GM12878 (cell line): ENCODE measurements at regions not wholly inside any gene's neighbourhood (a gene's known extent, or its start where the extent isn't known, plus 50 kb on each side); places are given as distances from the start of the nearest gene placed in this dataset.

Experiments used
- ATAC-seq: fragments of 200-7000 bp; cut with Tn5 transposase; 3 replicates; pipeline ENCODE4 v1.9.1; 2020; ENCODE audit warnings: mild to moderate bottlenecking, moderate library complexity
- BruUV-seq: library from RNA; stranded (reverse); fragments of 400-500 nt; replicated peaks from 2 replicates; lab custom pipeline; 2021; lab: Mats Ljungman, UMichigan
- CTCF ChIA-PET: fragments of 300-600 bp; sonication (Branson Sonifier 250); formaldehyde crosslinking; extraction: SDS; loops from one replicate; lab custom pipeline; 2021; ENCODE audit warnings: inconsistent platforms; lab: Yijun Ruan, JAX
- POLR2A ChIA-PET: fragments of 350-600 bp; formaldehyde crosslinking; extraction: SDS; loops from one replicate; lab custom pipeline; 2021; ENCODE audit warnings: inconsistent platforms; lab: Charles Lee
- RAD21 ChIA-PET: fragments of 300-600 bp; sonication (Branson Sonifier 250); formaldehyde crosslinking; loops from one replicate; lab custom pipeline; 2023; ENCODE audit warnings: antibody characterized with exemption; ENCODE audit not compliant: unreplicated experiment; lab: Charles Lee
- SMC1A ChIA-PET: fragments of 300-600 bp; sonication (Branson Sonifier 250); formaldehyde crosslinking; loops from one replicate; lab custom pipeline; 2023; ENCODE audit not compliant: unreplicated experiment, uncharacterized antibody; lab: Charles Lee
- DNase-seq: peaks from one replicate; pipeline ENCODE4 v3.0.0-alpha.2; 2011; ENCODE audit warnings: low read depth, low spot score
- FAIRE-seq: peaks from 3 replicates; lab custom pipeline; 2011; peaks lifted over from hg19 to GRCh38; lab: Jason Lieb, UNC
- H2AFZ ChIP-seq: 2 replicates; pipeline ENCODE4 v1.6.0; 2011; ENCODE audit warnings: low read depth, low read length, control low read depth; ENCODE audit not compliant: control insufficient read depth
- H3K27ac ChIP-seq: 2 replicates; pipeline ENCODE4 v1.5.1; 2011; ENCODE audit warnings: control low read depth; ENCODE audit not compliant: control insufficient read depth, insufficient read depth
- H3K27me3 ChIP-seq, 2 experiments: replicated peaks in 1 of 2; 2 replicates each; pipeline versions ENCODE4 v1.6.0 to v1.6.1; 2011; ENCODE audit warnings: low read length in 1 of 2; ENCODE audit not compliant: control insufficient read depth in 2 of 2, insufficient read depth in 2 of 2
- H3K36me3 ChIP-seq, 2 experiments: 2 replicates each; pipeline ENCODE4 v1.5.1; 2011; ENCODE audit warnings: low read length in 1 of 2; ENCODE audit not compliant: control insufficient read depth in 2 of 2, insufficient read depth in 2 of 2
- H3K4me1 ChIP-seq: 2 replicates; pipeline ENCODE4 v1.6.1; 2011; ENCODE audit warnings: mild to moderate bottlenecking, low read length, moderate library complexity, mixed read lengths; ENCODE audit not compliant: control insufficient read depth, insufficient read depth
- H3K4me2 ChIP-seq: 2 replicates; pipeline ENCODE4 v1.6.0; 2011; ENCODE audit warnings: control low read depth; ENCODE audit not compliant: control insufficient read depth, insufficient read depth
- H3K4me3 ChIP-seq: fragments of 200-600 bp; sonication (generic); 2 replicates; pipeline ENCODE4 v1.5.1; 2016
- H3K79me2 ChIP-seq: 2 replicates; pipeline ENCODE4 v1.6.0; 2011; ENCODE audit warnings: low read length; ENCODE audit not compliant: control insufficient read depth, insufficient read depth
- H3K9ac ChIP-seq: 2 replicates; pipeline ENCODE4 v1.8.0; 2011; ENCODE audit warnings: low read length, control low read depth, mixed read lengths; ENCODE audit not compliant: control insufficient read depth, insufficient read depth
- H3K9me3 ChIP-seq: replicated peaks from 3 replicates; pipeline ENCODE4 v1.5.1; 2011; ENCODE audit warnings: mild to moderate bottlenecking, low read length; ENCODE audit not compliant: control insufficient read depth, insufficient read depth
- H4K20me1 ChIP-seq: 2 replicates; pipeline ENCODE4 v1.6.0; 2011; ENCODE audit not compliant: control insufficient read depth, insufficient read depth
- ATF7 ChIP-seq: fragments of 450-650 bp; IDR thresholded peaks from 2 replicates; pipeline ENCODE4 v1.6.1; 2016; ENCODE audit warnings: low read depth, mild to moderate bottlenecking
- CEBPB ChIP-seq, 2 experiments: fragments of 150-350 bp in 1 of 2; IDR thresholded peaks; 2 replicates each; pipeline ENCODE4 v1.6.1; 2012 to 2014; ENCODE audit warnings: low read depth in 2 of 2, low read length in 2 of 2, borderline replicate concordance in 1 of 2, inconsistent platforms in 1 of 2
- CHD1 ChIP-seq: IDR thresholded peaks from 2 replicates; pipeline ENCODE4 v1.6.1; 2012; ENCODE audit warnings: low read depth, low read length, improper control_type of control experiment
- FOS ChIP-seq: IDR thresholded peaks from 3 replicates; pipeline ENCODE4 v1.6.1; 2011; ENCODE audit warnings: borderline replicate concordance; ENCODE audit not compliant: insufficient read length; ENCODE audit errors: extremely low read depth
- IRF3 ChIP-seq: fragments of 450-650 bp; IDR thresholded peaks from 2 replicates; pipeline ENCODE4 v1.6.1; 2014; ENCODE audit warnings: mild to moderate bottlenecking
- KDM1A ChIP-seq: fragments of 200-600 bp; sonication (generic); IDR thresholded peaks from 2 replicates; pipeline ENCODE4 v1.6.1; 2016; ENCODE audit warnings: borderline replicate concordance
- MTA3 ChIP-seq: IDR thresholded peaks from 2 replicates; pipeline ENCODE4 v1.6.1; 2012; ENCODE audit warnings: low read length, inconsistent platforms, borderline replicate concordance
- PAX5 ChIP-seq: IDR thresholded peaks from 2 replicates; pipeline ENCODE4 v1.6.1; 2011; ENCODE audit warnings: low read depth, low read length, borderline replicate concordance
- POLR2AphosphoS5 ChIP-seq: IDR thresholded peaks from 2 replicates; pipeline ENCODE4 v1.6.1; 2011; ENCODE audit warnings: mild to moderate bottlenecking, low read length, inconsistent platforms
- SIN3A ChIP-seq: IDR thresholded peaks from 2 replicates; pipeline ENCODE4 v1.6.1; 2012; ENCODE audit warnings: low read depth, low read length, improper control_type of control experiment
- ZBED1 ChIP-seq: IDR thresholded peaks from 2 replicates; pipeline ENCODE4 v1.6.1; 2016; ENCODE audit warnings: borderline replicate concordance
- WGBS: methylation state at CpG from one replicate; pipeline ENCODE4 v1.1.6; 2016; ENCODE audit warnings: low lambda C conversion rate; ENCODE audit not compliant: insufficient replicate concordance, insufficient coverage; ENCODE audit errors: missing lambda C conversion rate; 5-methylcytosine and 5-hydroxymethylcytosine counted together
- in situ Hi-C: fragments of 300-500 bp; cut with MboI; formaldehyde crosslinking; loops from 9 replicates; pipeline ENCODE4 v1.14.3; 2018; ENCODE audit warnings: mixed read lengths
- intact Hi-C: fragments of 100-400 bp; cut with micrococcal nuclease; formaldehyde crosslinking; loops from one replicate; pipeline ENCODE4 v1.14.2; 2022; ENCODE audit not compliant: unreplicated experiment
- TF ChIP-seq, protein P1 (sequence below): fragments of 450-650 bp; IDR thresholded peaks from 2 replicates; pipeline ENCODE4 v1.6.1; 2017; ENCODE audit warnings: antibody characterized with exemption, mild to moderate bottlenecking, moderate library complexity
- TF ChIP-seq, protein P2 (sequence below): fragments of 450-650 bp; IDR thresholded peaks from 2 replicates; pipeline ENCODE4 v1.6.1; 2017; ENCODE audit warnings: mild to moderate bottlenecking

DNA sequence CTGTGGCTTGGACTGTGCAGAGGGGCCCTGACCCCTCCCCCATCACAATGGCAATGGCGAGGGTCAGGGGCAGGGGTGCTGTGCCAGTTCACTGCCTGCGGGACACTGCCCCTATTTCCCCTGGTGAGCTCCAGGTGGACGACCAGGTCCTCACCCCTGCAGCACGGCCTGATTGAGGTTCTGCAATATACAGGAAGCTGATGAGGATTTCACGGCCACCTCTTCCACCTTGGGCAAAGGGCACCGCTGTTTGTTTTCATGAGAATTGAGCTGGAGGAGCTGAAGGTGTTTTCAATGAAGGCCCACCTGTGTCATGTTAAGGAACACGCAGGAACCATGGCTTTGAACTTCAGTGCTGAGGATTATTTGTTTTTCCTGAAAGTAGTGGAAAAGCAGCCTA lies 96.3 kb downstream of the OSR1 start:
- Histone ChIP-seq H4K20me1 (no peaks in the 10 kb centered on the region), H3K4me2 (no peak overlapping the region), H3K9ac (no peak overlapping the region), H3K36me3 (no peaks in the 10 kb centered on the region), H3K4me3 (no peak overlapping the region), H3K79me2 (no peaks in the 10 kb centered on the region), H3K27ac (no peak overlapping the region), H3K9me3 (no peaks in the 10 kb centered on the region), H2AFZ (no peak overlapping the region), H3K4me1 (no peaks in the 10 kb centered on the region), H3K27me3 (no peaks in the 10 kb centered on the region)
- intact Hi-C loops = no loop called here
- DNase-seq = no peak
- SMC1A ChIA-PET = no interaction called here
- in situ Hi-C loops = no loop called here
- BruUV-seq = no TSS peak
- POLR2A ChIA-PET = no interaction called here
- TF ChIP-seq PAX5 (no peak), IRF3 (no peak), ZBED1 (no peak), FOS (no peak), POLR2AphosphoS5 (no peak), CEBPB (IDR thresholded peaks at IDR 0.05; ENCODE audit: borderline replicate concordance in 1 of 2, low read depth in 2 of 2, low read length in 2 of 2) (no peak), KDM1A (no peak), CHD1 (no peak), SIN3A (no peak), MTA3 (no peak), ATF7 (no peak)
- TF ChIP-seq, protein P1, sequence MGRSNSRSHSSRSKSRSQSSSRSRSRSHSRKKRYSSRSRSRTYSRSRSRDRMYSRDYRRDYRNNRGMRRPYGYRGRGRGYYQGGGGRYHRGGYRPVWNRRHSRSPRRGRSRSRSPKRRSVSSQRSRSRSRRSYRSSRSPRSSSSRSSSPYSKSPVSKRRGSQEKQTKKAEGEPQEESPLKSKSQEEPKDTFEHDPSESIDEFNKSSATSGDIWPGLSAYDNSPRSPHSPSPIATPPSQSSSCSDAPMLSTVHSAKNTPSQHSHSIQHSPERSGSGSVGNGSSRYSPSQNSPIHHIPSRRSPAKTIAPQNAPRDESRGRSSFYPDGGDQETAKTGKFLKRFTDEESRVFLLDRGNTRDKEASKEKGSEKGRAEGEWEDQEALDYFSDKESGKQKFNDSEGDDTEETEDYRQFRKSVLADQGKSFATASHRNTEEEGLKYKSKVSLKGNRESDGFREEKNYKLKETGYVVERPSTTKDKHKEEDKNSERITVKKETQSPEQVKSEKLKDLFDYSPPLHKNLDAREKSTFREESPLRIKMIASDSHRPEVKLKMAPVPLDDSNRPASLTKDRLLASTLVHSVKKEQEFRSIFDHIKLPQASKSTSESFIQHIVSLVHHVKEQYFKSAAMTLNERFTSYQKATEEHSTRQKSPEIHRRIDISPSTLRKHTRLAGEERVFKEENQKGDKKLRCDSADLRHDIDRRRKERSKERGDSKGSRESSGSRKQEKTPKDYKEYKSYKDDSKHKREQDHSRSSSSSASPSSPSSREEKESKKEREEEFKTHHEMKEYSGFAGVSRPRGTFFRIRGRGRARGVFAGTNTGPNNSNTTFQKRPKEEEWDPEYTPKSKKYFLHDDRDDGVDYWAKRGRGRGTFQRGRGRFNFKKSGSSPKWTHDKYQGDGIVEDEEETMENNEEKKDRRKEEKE = no peak
- TF ChIP-seq, protein P2, sequence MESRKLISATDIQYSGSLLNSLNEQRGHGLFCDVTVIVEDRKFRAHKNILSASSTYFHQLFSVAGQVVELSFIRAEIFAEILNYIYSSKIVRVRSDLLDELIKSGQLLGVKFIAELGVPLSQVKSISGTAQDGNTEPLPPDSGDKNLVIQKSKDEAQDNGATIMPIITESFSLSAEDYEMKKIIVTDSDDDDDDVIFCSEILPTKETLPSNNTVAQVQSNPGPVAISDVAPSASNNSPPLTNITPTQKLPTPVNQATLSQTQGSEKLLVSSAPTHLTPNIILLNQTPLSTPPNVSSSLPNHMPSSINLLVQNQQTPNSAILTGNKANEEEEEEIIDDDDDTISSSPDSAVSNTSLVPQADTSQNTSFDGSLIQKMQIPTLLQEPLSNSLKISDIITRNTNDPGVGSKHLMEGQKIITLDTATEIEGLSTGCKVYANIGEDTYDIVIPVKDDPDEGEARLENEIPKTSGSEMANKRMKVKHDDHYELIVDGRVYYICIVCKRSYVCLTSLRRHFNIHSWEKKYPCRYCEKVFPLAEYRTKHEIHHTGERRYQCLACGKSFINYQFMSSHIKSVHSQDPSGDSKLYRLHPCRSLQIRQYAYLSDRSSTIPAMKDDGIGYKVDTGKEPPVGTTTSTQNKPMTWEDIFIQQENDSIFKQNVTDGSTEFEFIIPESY = no peak
- ATAC-seq = no peak
- 18% methylated on average over 7 of the region's 7 CpGs for WGBS
- CTCF ChIA-PET = no interaction called here
- FAIRE-seq = no peak
- RAD21 ChIA-PET = no interaction called here
